ENCODE measurements at regions not wholly inside any gene's neighbourhood (a gene's known extent, or its start where the extent isn't known, plus 50 kb on each side); places are given as distances from the start of the nearest gene placed in this dataset.
A peak's percentile ranks its signal among the peaks of the same experiment; 100 is the strongest.

- Histone ChIP-seq H3K27ac (no peak overlapping the region), H3K4me3 (no peak overlapping the region), H3K36me3 (no peaks in the 10 kb centered on the region), H3K9me3 (no peaks in the 10 kb centered on the region), H3K27me3 (no peaks in the 10 kb centered on the region), H3K4me1 (no peaks in the 10 kb centered on the region)
- DNase-seq: no peak
- intact Hi-C loops (cut with DNase I): no loop called here
- 15% methylated on average over 3 of the region's 3 CpGs for WGBS (ENCODE audit: insufficient coverage, low coverage, low lambda C conversion rate, missing lambda C conversion rate)
- TF ChIP-seq CTCF (IDR thresholded peaks at IDR 0.05) (no peak), POLR2A (IDR thresholded peaks at IDR 0.05) (no peak)
- ATAC-seq: no peak
Measured at GRCh38 chr21:26320596-26320995, 150.0 kb upstream of the APP start.

GRCh38 chr21:26307640-26308039, 137.1 kb upstream of the APP start:
- H3K4me3 ChIP-seq: no peak overlapping the region
- no peaks in the 10 kb centered on the region for H3K9me3 ChIP-seq
- H3K27ac ChIP-seq: no peak overlapping the region
- TF ChIP-seq CTCF (IDR thresholded peaks at IDR 0.05): no peak
- TF ChIP-seq POLR2A (IDR thresholded peaks at IDR 0.05): no peak
- DNase-seq (no peak), ATAC-seq (no peak)
- no peaks in the 10 kb centered on the region for H3K36me3 ChIP-seq
- WGBS (ENCODE audit: insufficient coverage, low coverage, low lambda C conversion rate, missing lambda C conversion rate): 68% methylated on average over 2 of the region's 2 CpGs
- H3K27me3 ChIP-seq: no peaks in the 10 kb centered on the region
- intact Hi-C loops (cut with DNase I): no loop called here
- H3K4me1 ChIP-seq: no peaks in the 10 kb centered on the region

- H3K36me3 ChIP-seq: no peaks in the 10 kb centered on the region
- H3K9me3 ChIP-seq: no peaks in the 10 kb centered on the region
- ATAC-seq: no peak
- no peak for TF ChIP-seq CTCF (IDR thresholded peaks at IDR 0.05)
- no peak for TF ChIP-seq POLR2A (IDR thresholded peaks at IDR 0.05)
- peaks cover 0 to 5% (median 0%) of the 10 kb centered on the region in 4 donors for H3K4me1 ChIP-seq
- H3K27ac ChIP-seq: no peak overlapping the region
- DNase-seq: no peak
- no peak overlapping the region for H3K4me3 ChIP-seq
- intact Hi-C loops (cut with DNase I): no loop called here
- H3K27me3 ChIP-seq: no peaks in the 10 kb centered on the region
Measured at GRCh38 chr21:26297851-26298250, 127.3 kb upstream of the APP start.

- Histone ChIP-seq H3K27ac (no peak overlapping the region), H3K9me3 (no peaks in the 10 kb centered on the region), H3K27me3 (no peaks in the 10 kb centered on the region), H3K36me3 (no peaks in the 10 kb centered on the region), H3K4me3 (no peak overlapping the region), H3K4me1 (peaks cover 0 to 5% (median 0%) of the 10 kb centered on the region in 4 donors)
- TF ChIP-seq POLR2A (IDR thresholded peaks at IDR 0.05) (no peak), CTCF (IDR thresholded peaks at IDR 0.05) (no peak)
- intact Hi-C loops (cut with DNase I): no loop called here
- no peak for DNase-seq
- peak in 1 of 4 donors; percentile 51 for ATAC-seq
- WGBS (ENCODE audit: insufficient coverage, low coverage, low lambda C conversion rate, missing lambda C conversion rate): 23% methylated on average over 3 of the region's 3 CpGs
Measured at GRCh38 chr21:26293141-26293946, 122.8 kb upstream of the APP start.

Measured in right lobe of liver (tissue), 6 donors.